ENCODE measurements at regions not wholly inside any gene's neighbourhood (a gene's known extent, or its start where the extent isn't known, plus 50 kb on each side); places are given as distances from the start of the nearest gene placed in this dataset.

- no peak for DNase-seq
Observed at GRCh38 chrX:122439831-122440230, 744.2 kb upstream of the GRIA3 start.

- no peak for DNase-seq
Observed at GRCh38 chrX:122440832-122441231, 743.2 kb upstream of the GRIA3 start.

- no peak for DNase-seq
Observed at GRCh38 chrX:122441451-122441850, 742.6 kb upstream of the GRIA3 start.

GRCh38 chrX:122445466-122445865, 738.6 kb upstream of the GRIA3 start:
- DNase-seq: no peak

- DNase-seq: no peak
Observed at GRCh38 chrX:122464341-122464740, 719.7 kb upstream of the GRIA3 start.

- no peak for DNase-seq
Observed at GRCh38 chrX:122475306-122475705, 708.8 kb upstream of the GRIA3 start.

GRCh38 chrX:122500556-122500955, 683.5 kb upstream of the GRIA3 start:
- no peak for DNase-seq

GRCh38 chrX:122501652-122502051, 682.4 kb upstream of the GRIA3 start:
- no peak for DNase-seq

- DNase-seq: no peak
Observed at GRCh38 chrX:122504026-122504425, 680.1 kb upstream of the GRIA3 start.

GRCh38 chrX:122512561-122513072, 671.5 kb upstream of the GRIA3 start:
- DNase-seq: no peak

- no peak for DNase-seq
Observed at GRCh38 chrX:122517786-122518185, 666.3 kb upstream of the GRIA3 start.

GRCh38 chrX:122545778-122546177, 638.3 kb upstream of the GRIA3 start:
- DNase-seq: no peak

GRCh38 chrX:122546269-122546668, 637.8 kb upstream of the GRIA3 start:
- DNase-seq: no peak

- no peak for DNase-seq
Observed at GRCh38 chrX:122552286-122552800, 631.7 kb upstream of the GRIA3 start.

- no peak for DNase-seq
Observed at GRCh38 chrX:122555925-122556324, 628.2 kb upstream of the GRIA3 start.

- no peak for DNase-seq
Observed at GRCh38 chrX:122565952-122566351, 618.1 kb upstream of the GRIA3 start.

GRCh38 chrX:122566401-122566800, 617.7 kb upstream of the GRIA3 start:
- no peak for DNase-seq

GRCh38 chrX:122567911-122568310, 616.2 kb upstream of the GRIA3 start:
- no peak for DNase-seq

- no peak for DNase-seq
Observed at GRCh38 chrX:122572461-122572860, 611.6 kb upstream of the GRIA3 start.

GRCh38 chrX:122579036-122579435, 605.0 kb upstream of the GRIA3 start:
- DNase-seq: no peak

- no peak for DNase-seq
Observed at GRCh38 chrX:122579526-122579925, 604.6 kb upstream of the GRIA3 start.

- DNase-seq: no peak
Observed at GRCh38 chrX:122582280-122582974, 601.7 kb upstream of the GRIA3 start.

- no peak for DNase-seq
Observed at GRCh38 chrX:122582975-122583305, 601.1 kb upstream of the GRIA3 start.

- DNase-seq: no peak
Observed at GRCh38 chrX:122583551-122583950, 600.5 kb upstream of the GRIA3 start.

- DNase-seq: no peak
Observed at GRCh38 chrX:122584981-122585380, 599.1 kb upstream of the GRIA3 start.

All from CD4-positive, alpha-beta T cell treated with Interleukin-6 for 4 hours (primary cell).